Epithelial cell of esophagus (primary cell): ENCODE measurements at regions not wholly inside any gene's neighbourhood (a gene's known extent, or its start where the extent isn't known, plus 50 kb on each side); places are given as distances from the start of the nearest gene placed in this dataset.

Source experiments
- DNase-seq: peaks from one replicate; pipeline ENCODE4 v3.0.0; 2010; ENCODE audit warnings: low read depth
- H3K4me3 ChIP-seq: 2 replicates; pipeline ENCODE4 v1.5.1; 2011; ENCODE audit warnings: mild to moderate bottlenecking, low read length, control low read depth
- CTCF ChIP-seq: IDR thresholded peaks from 2 replicates; pipeline ENCODE4 v1.5.1; 2011; ENCODE audit warnings: low read depth, mild to moderate bottlenecking, low read length, control low read depth, inconsistent platforms; ENCODE audit not compliant: insufficient read depth; ENCODE audit errors: missing control alignments

- H3K4me3 ChIP-seq = no peak overlapping the region
- no peak for DNase-seq
- no peak for TF ChIP-seq CTCF
Observed at GRCh38 chr13:111861766-111862366, 205.1 kb upstream of the SOX1 start.

GRCh38 chr13:111862836-111863815 is 203.8 kb upstream of the SOX1 start:
- TF ChIP-seq CTCF = no peak
- no peak overlapping the region for H3K4me3 ChIP-seq
- DNase-seq = no peak

GRCh38 chr13:111864566-111864965 is 202.4 kb upstream of the SOX1 start:
- TF ChIP-seq CTCF = no peak
- DNase-seq = no peak
- no peak overlapping the region for H3K4me3 ChIP-seq

- DNase-seq = no peak
- no peak for TF ChIP-seq CTCF
Observed at GRCh38 chr13:111865046-111865445, 201.9 kb upstream of the SOX1 start.

GRCh38 chr13:111865826-111866225 is 201.1 kb upstream of the SOX1 start:
- H3K4me3 ChIP-seq = no peak overlapping the region
- no peak for TF ChIP-seq CTCF
- no peak for DNase-seq

More at GRCh38 chr13:111865046-111865445, 201.9 kb upstream of the SOX1 start:
- no peak overlapping the region for H3K4me3 ChIP-seq

GRCh38 chr13:111866731-111867245 is 200.2 kb upstream of the SOX1 start:
- DNase-seq = no peak
- no peak overlapping the region for H3K4me3 ChIP-seq
- no peak for TF ChIP-seq CTCF
